SU-DHL-6 (cell line): ENCODE measurements at regions not wholly inside any gene's neighbourhood (a gene's known extent, or its start where the extent isn't known, plus 50 kb on each side); places are given as distances from the start of the nearest gene placed in this dataset.
A peak's percentile ranks its signal among the peaks of the same experiment; 100 is the strongest.

ENCODE experiments used
- H2AFZ ChIP-seq: fragments of 200-600 bp; sonication (generic); 2 replicates; pipeline ENCODE4 v1.6.1; 2014; ENCODE audit warnings: low read depth, mild to moderate bottlenecking, moderate library complexity, mixed read lengths, antibody characterized with exemption, low read length; ENCODE audit not compliant: severe bottlenecking
- H3F3A ChIP-seq: fragments of 200-600 bp; shearing (Covaris generic); 2 replicates; pipeline ENCODE4 v1.6.0; 2016; ENCODE audit warnings: antibody characterized with exemption, mild to moderate bottlenecking; ENCODE audit not compliant: insufficient read depth
- H3K27ac ChIP-seq: fragments of 200-600 bp; sonication (generic); 2 replicates; pipeline ENCODE4 v1.5.1; 2016; ENCODE audit warnings: low read depth, mild to moderate bottlenecking, low read length, moderate library complexity, mixed read lengths
- H3K27me3 ChIP-seq: fragments of 200-600 bp; sonication (generic), shearing (Covaris generic); 2 replicates; pipeline ENCODE4 v1.6.0; 2014; ENCODE audit warnings: mild to moderate bottlenecking, low read length
- H3K36me3 ChIP-seq: fragments of 200-600 bp; sonication (generic); 2 replicates; pipeline ENCODE4 v1.6.1; 2014; ENCODE audit warnings: mild to moderate bottlenecking, low read length, mixed read lengths
- H3K4me2 ChIP-seq: fragments of 300-600, 200-600 bp; shearing (Covaris generic), sonication (generic); 2 replicates; pipeline ENCODE4 v1.6.0; 2014; ENCODE audit warnings: low read length, low read depth, mild to moderate bottlenecking; ENCODE audit not compliant: poor library complexity, severe bottlenecking
- H3K4me3 ChIP-seq: fragments of 200-600 bp; sonication (generic); 2 replicates; pipeline ENCODE4 v1.5.1; 2014; ENCODE audit warnings: antibody characterized with exemption, low read length, mild to moderate bottlenecking, mixed read lengths; ENCODE audit not compliant: insufficient read depth, poor library complexity, severe bottlenecking
- H3K79me2 ChIP-seq: fragments of 200-600 bp; sonication (generic); 2 replicates; pipeline ENCODE4 v1.6.1; 2014; ENCODE audit warnings: mild to moderate bottlenecking, low read length, moderate library complexity; ENCODE audit not compliant: insufficient read depth
- H3K9ac ChIP-seq: fragments of 200-600 bp; sonication (generic); 2 replicates; pipeline ENCODE4 v1.7.0; 2014; ENCODE audit warnings: mild to moderate bottlenecking, low read length
- H3K9me2 ChIP-seq: fragments of 200-600 bp; sonication (generic); replicated peaks from 2 replicates; pipeline ENCODE4 v1.6.1; 2014; ENCODE audit warnings: low read length; ENCODE audit not compliant: insufficient read depth
- H3K9me3 ChIP-seq: fragments of 200-600 bp; sonication (generic); 2 replicates; pipeline ENCODE4 v1.6.1; 2014; ENCODE audit warnings: low read length, mixed read lengths; ENCODE audit not compliant: insufficient read depth
- H4K20me1 ChIP-seq: fragments of 200-600 bp; sonication (generic); 2 replicates; pipeline ENCODE4 v1.6.1; 2014; ENCODE audit warnings: low read depth, mild to moderate bottlenecking, antibody characterized with exemption, low read length, moderate library complexity, mixed read lengths
- EZH2phosphoT487 ChIP-seq: fragments of 200-600 bp; sonication (generic), shearing (Covaris generic); conservative IDR thresholded peaks from 2 replicates; pipeline ENCODE4 v1.6.1; 2018; ENCODE audit warnings: mild to moderate bottlenecking, antibody characterized with exemption, low read length, moderate library complexity, mixed read lengths
- TF ChIP-seq, protein P1 (sequence below): fragments of 200-600 bp; sonication (generic); IDR thresholded peaks from one replicate; pipeline ENCODE4 v1.5.1; 2017; ENCODE audit warnings: antibody characterized with exemption, mild to moderate bottlenecking, low read length, moderate library complexity; ENCODE audit not compliant: insufficient read depth, poor library complexity, severe bottlenecking

- H3F3A ChIP-seq = peaks cover 5% of the 10 kb centered on the region; the same call in 1 of the 2 replicates
- H3K4me2 ChIP-seq = no peak overlapping the region
- H3K36me3 ChIP-seq = peaks cover 9% of the 10 kb centered on the region; the same call in 1 of the 2 replicates
- no peaks in the 10 kb centered on the region for H3K9me3 ChIP-seq
- no peak for TF ChIP-seq EZH2phosphoT487
- TF ChIP-seq, protein P1, sequence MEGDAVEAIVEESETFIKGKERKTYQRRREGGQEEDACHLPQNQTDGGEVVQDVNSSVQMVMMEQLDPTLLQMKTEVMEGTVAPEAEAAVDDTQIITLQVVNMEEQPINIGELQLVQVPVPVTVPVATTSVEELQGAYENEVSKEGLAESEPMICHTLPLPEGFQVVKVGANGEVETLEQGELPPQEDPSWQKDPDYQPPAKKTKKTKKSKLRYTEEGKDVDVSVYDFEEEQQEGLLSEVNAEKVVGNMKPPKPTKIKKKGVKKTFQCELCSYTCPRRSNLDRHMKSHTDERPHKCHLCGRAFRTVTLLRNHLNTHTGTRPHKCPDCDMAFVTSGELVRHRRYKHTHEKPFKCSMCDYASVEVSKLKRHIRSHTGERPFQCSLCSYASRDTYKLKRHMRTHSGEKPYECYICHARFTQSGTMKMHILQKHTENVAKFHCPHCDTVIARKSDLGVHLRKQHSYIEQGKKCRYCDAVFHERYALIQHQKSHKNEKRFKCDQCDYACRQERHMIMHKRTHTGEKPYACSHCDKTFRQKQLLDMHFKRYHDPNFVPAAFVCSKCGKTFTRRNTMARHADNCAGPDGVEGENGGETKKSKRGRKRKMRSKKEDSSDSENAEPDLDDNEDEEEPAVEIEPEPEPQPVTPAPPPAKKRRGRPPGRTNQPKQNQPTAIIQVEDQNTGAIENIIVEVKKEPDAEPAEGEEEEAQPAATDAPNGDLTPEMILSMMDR = no peak
- no peak overlapping the region for H3K4me3 ChIP-seq
- no peaks in the 10 kb centered on the region for H4K20me1 ChIP-seq
- no peaks in the 10 kb centered on the region for H3K9me2 ChIP-seq
- no peaks in the 10 kb centered on the region for H3K79me2 ChIP-seq
- H3K27me3 ChIP-seq = no peaks in the 10 kb centered on the region
- no peak overlapping the region for H3K27ac ChIP-seq
- H2AFZ ChIP-seq = no peak overlapping the region
- H3K9ac ChIP-seq = no peak overlapping the region
Observed at GRCh38 chr12:25034676-25035075, 85.8 kb upstream of the BCAT1 start.

DNA sequence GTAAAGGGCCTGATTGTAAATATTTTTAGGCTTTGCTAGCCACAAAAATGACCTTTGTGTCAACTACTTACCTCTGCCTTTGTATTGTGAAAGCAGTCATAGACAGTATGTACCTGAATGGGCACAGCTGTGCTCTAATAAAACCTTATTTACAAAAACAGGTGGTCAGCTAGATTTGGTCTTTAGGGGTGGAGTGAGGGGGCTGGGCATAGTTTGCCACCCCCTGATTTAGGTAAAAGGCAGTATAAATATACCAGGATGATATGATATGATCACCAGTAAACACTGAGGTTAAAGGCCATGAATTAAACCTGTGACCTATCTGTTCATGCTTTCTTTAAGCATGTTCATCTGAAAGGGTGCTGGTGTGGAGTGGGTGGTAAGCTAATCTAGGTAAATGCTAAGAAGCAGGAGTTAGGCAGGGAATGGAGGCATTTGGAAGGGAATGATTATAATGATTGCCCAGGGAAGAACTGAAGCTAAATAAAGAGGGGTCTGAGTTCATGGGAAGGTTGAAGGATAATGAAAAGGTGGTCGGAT, 77.1 kb upstream of the BCAT1 start:
- H3K9ac ChIP-seq = peak overlapping the region; percentile 63
- peak overlapping the region; percentile 99 for H3K27ac ChIP-seq
- H4K20me1 ChIP-seq = no peaks in the 10 kb centered on the region
- H3K27me3 ChIP-seq = no peaks in the 10 kb centered on the region
- TF ChIP-seq, protein P1 = no peak
- TF ChIP-seq EZH2phosphoT487 = no peak
- H3K9me2 ChIP-seq = no peaks in the 10 kb centered on the region
- peaks cover 64% of the 10 kb centered on the region for H3F3A ChIP-seq
- peaks cover 49% of the 10 kb centered on the region for H3K79me2 ChIP-seq
- H3K4me3 ChIP-seq = peak overlapping the region; percentile 45
- no peaks in the 10 kb centered on the region for H3K9me3 ChIP-seq
- no peak overlapping the region for H2AFZ ChIP-seq
- peak overlapping the region; percentile 93 for H3K4me2 ChIP-seq
- peaks cover 4% of the 10 kb centered on the region; the same call in 1 of the 2 replicates for H3K36me3 ChIP-seq

DNA sequence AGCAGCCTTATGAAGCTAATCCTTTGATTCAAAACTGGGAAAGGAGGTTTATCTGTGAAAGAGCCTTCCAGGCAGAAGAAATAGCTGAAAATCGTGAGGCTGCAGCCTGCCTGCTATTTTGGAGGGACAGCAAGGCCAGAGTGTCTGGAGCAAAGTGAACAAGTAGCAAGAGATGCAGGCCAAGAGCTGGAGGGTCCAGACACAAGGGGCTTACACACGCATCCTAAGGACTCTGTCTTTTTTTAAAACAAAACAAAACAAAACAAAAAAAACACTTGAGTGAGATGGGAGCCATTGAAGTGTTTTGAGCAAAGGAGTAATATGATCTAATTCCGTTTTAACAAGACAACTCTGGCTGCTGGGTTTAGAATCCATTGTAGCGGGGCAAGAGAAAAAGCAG, 76.4 kb upstream of the BCAT1 start:
- Histone ChIP-seq H3K9me3 (no peaks in the 10 kb centered on the region), H4K20me1 (no peaks in the 10 kb centered on the region), H3K79me2 (peaks cover 49% of the 10 kb centered on the region), H3K9me2 (no peaks in the 10 kb centered on the region), H3F3A (peaks cover 72% of the 10 kb centered on the region), H3K27ac (peak overlapping the region; percentile 99), H3K4me3 (peak overlapping the region; percentile 45), H2AFZ (no peak overlapping the region), H3K27me3 (no peaks in the 10 kb centered on the region), H3K36me3 (peaks cover 4% of the 10 kb centered on the region; the same call in 1 of the 2 replicates), H3K4me2 (peak overlapping the region; percentile 93), H3K9ac (peak overlapping the region; percentile 63)
- no peak for TF ChIP-seq EZH2phosphoT487
- TF ChIP-seq, protein P1 = no peak
